ENCODE measurements at regions not wholly inside any gene's neighbourhood (a gene's known extent, or its start where the extent isn't known, plus 50 kb on each side); places are given as distances from the start of the nearest gene placed in this dataset.

GRCh38 chr1:82073659-82074058 lies 272.9 kb downstream of the ADGRL2 start:
- in situ Hi-C loops (cut with MboI) (no loop called here), intact Hi-C loops (cut with micrococcal nuclease; ENCODE audit: unreplicated experiment) (no loop called here)
- FAIRE-seq (no peak), DNase-seq (ENCODE audit: low read depth, low spot score) (no peak), ATAC-seq (no peak)
- no peaks in the 10 kb centered on the region for H3K79me2 ChIP-seq (ENCODE audit: control insufficient read depth, insufficient read depth, low read length)
- ChIA-PET POLR2A (no interaction called here), CTCF (interaction anchor here (1.2 to 1.3 kb wide), 2 partner anchors 14 to 35 kb away, joined by 3 to 5 read pairs; no protein-coding TSS in a partner anchor), SMC1A (ENCODE audit: uncharacterized antibody, unreplicated experiment) (interaction anchor here (1.3 to 2.2 kb wide), 4 partner anchors 8 to 193 kb away, joined by 3 to 10 read pairs (median 6); no protein-coding TSS in a partner anchor), RAD21 (ENCODE audit: unreplicated experiment) (no interaction called here)
- no peaks in the 10 kb centered on the region for H3K36me3 ChIP-seq (ENCODE audit: control insufficient read depth in 2 of 2, insufficient read depth in 2 of 2, low read length in 1 of 2)
- no peak overlapping the region for H3K4me3 ChIP-seq
- H3K4me1 ChIP-seq (ENCODE audit: control insufficient read depth, insufficient read depth, low read length): no peaks in the 10 kb centered on the region
- BruUV-seq (replicated peaks): no TSS peak
- no peak overlapping the region for H3K9ac ChIP-seq (ENCODE audit: control insufficient read depth, insufficient read depth, low read length)
- H4K20me1 ChIP-seq (ENCODE audit: control insufficient read depth, insufficient read depth): no peaks in the 10 kb centered on the region
- 100% methylated on average over 1 of the region's 1 CpG for WGBS (ENCODE audit: insufficient coverage, insufficient replicate concordance, low lambda C conversion rate, missing lambda C conversion rate)
- H3K9me3 ChIP-seq (replicated peaks; ENCODE audit: control insufficient read depth, insufficient read depth, low read length): no peaks in the 10 kb centered on the region
- H3K27me3 ChIP-seq (replicated peaks in 1 of 2; ENCODE audit: control insufficient read depth in 2 of 2, insufficient read depth in 2 of 2, low read length in 1 of 2): no peaks in the 10 kb centered on the region
- TF ChIP-seq ETV6 (conservative IDR thresholded peaks at IDR 0.05 in 1 of 2, IDR thresholded peaks at IDR 0.05 in 1 of 2; ENCODE audit: borderline replicate concordance in 1 of 2, low read depth in 1 of 2) (no peak), SIX5 (IDR thresholded peaks at IDR 0.05; ENCODE audit: low read depth, low read length, severe bottlenecking) (no peak)
- H3K27ac ChIP-seq (ENCODE audit: control insufficient read depth, insufficient read depth): no peak overlapping the region
- no peak overlapping the region for H3K4me2 ChIP-seq (ENCODE audit: control insufficient read depth, insufficient read depth)
- H2AFZ ChIP-seq (ENCODE audit: control insufficient read depth, low read depth, low read length): no peak overlapping the region

GRCh38 chr1:82073071-82073470 lies 272.3 kb downstream of the ADGRL2 start:
- 0% methylated on average over 1 of the region's 1 CpG for WGBS (ENCODE audit: insufficient coverage, insufficient replicate concordance, low lambda C conversion rate, missing lambda C conversion rate)
- Histone ChIP-seq H3K4me3 (no peak overlapping the region), H3K36me3 (ENCODE audit: control insufficient read depth in 2 of 2, insufficient read depth in 2 of 2, low read length in 1 of 2) (no peaks in the 10 kb centered on the region), H3K27me3 (replicated peaks in 1 of 2; ENCODE audit: control insufficient read depth in 2 of 2, insufficient read depth in 2 of 2, low read length in 1 of 2) (no peaks in the 10 kb centered on the region), H3K9me3 (replicated peaks; ENCODE audit: control insufficient read depth, insufficient read depth, low read length) (no peaks in the 10 kb centered on the region), H3K9ac (ENCODE audit: control insufficient read depth, insufficient read depth, low read length) (no peak overlapping the region), H2AFZ (ENCODE audit: control insufficient read depth, low read depth, low read length) (no peak overlapping the region), H4K20me1 (ENCODE audit: control insufficient read depth, insufficient read depth) (no peaks in the 10 kb centered on the region), H3K79me2 (ENCODE audit: control insufficient read depth, insufficient read depth, low read length) (no peaks in the 10 kb centered on the region), H3K4me2 (ENCODE audit: control insufficient read depth, insufficient read depth) (no peak overlapping the region), H3K27ac (ENCODE audit: control insufficient read depth, insufficient read depth) (no peak overlapping the region), H3K4me1 (ENCODE audit: control insufficient read depth, insufficient read depth, low read length) (no peaks in the 10 kb centered on the region)
- SMC1A ChIA-PET (ENCODE audit: uncharacterized antibody, unreplicated experiment): interaction anchor here (0.7 to 2.2 kb wide), 5 partner anchors 8 to 193 kb away, joined by 3 to 10 read pairs (median 4); no protein-coding TSS in a partner anchor
- TF ChIP-seq RAD21 (IDR thresholded peaks at IDR 0.05; ENCODE audit: insufficient read depth, low read depth, low read length) (no peak), ZNF217 (IDR thresholded peaks at IDR 0.05) (no peak), RB1 (IDR thresholded peaks at IDR 0.05; ENCODE audit: borderline replicate concordance) (no peak)
- CTCF ChIA-PET: no interaction called here
- RAD21 ChIA-PET (ENCODE audit: unreplicated experiment): no interaction called here
- DNase-seq (ENCODE audit: low read depth, low spot score) (no peak), ATAC-seq (no peak), FAIRE-seq (no peak)
- no TSS peak for BruUV-seq (replicated peaks)
- in situ Hi-C loops (cut with MboI): no loop called here
- intact Hi-C loops (cut with micrococcal nuclease; ENCODE audit: unreplicated experiment): no loop called here
- POLR2A ChIA-PET: no interaction called here
